ENCODE measurements at regions not wholly inside any gene's neighbourhood (a gene's known extent, or its start where the extent isn't known, plus 50 kb on each side); places are given as distances from the start of the nearest gene placed in this dataset.
A peak's percentile ranks its signal among the peaks of the same experiment; 100 is the strongest.
"Not testable (repeated sequence)": the region's sequence is repeated elsewhere in the genome, so short reads cannot be mapped to it uniquely, and the experiment has no call there.

- Mint-ChIP-seq H3K27ac (no peak overlapping the region), H3K36me3 (no peaks in the 10 kb centered on the region)
These were observed 320.8 kb downstream of the MAT2B start for GRCh38 chr5:163826201-163826600.

GRCh38 chr5:163832155-163832554 lies 326.7 kb downstream of the MAT2B start:
- peak overlapping the region; percentile 36 for H3K4me3 Mint-ChIP-seq
- peaks cover 34% of the 10 kb centered on the region for H3K4me1 Mint-ChIP-seq
- ATAC-seq = no peak
- peaks cover 5% of the 10 kb centered on the region for H3K36me3 Mint-ChIP-seq
- H3K9me3 Mint-ChIP-seq = peaks cover 6% of the 10 kb centered on the region
- H3K27me3 Mint-ChIP-seq = no peaks in the 10 kb centered on the region
- peak overlapping the region; percentile 47 for H3K27ac Mint-ChIP-seq

More at GRCh38 chr5:163826201-163826600, 320.8 kb downstream of the MAT2B start:
- Mint-ChIP-seq H3K9me3 (peaks cover 3% of the 10 kb centered on the region), H3K4me3 (no peak overlapping the region), H3K4me1 (peaks cover 17% of the 10 kb centered on the region), H3K27me3 (no peaks in the 10 kb centered on the region)
- ATAC-seq = no peak

- H3K27me3 Mint-ChIP-seq = no peaks in the 10 kb centered on the region
- ATAC-seq = no peak
- no peaks in the 10 kb centered on the region for H3K36me3 Mint-ChIP-seq
- no peak overlapping the region for H3K27ac Mint-ChIP-seq
- H3K9me3 Mint-ChIP-seq = peaks cover 3% of the 10 kb centered on the region
- no peaks in the 10 kb centered on the region for H3K4me1 Mint-ChIP-seq
- no peak overlapping the region for H3K4me3 Mint-ChIP-seq
These were observed 333.3 kb downstream of the MAT2B start for GRCh38 chr5:163838738-163839137.

- Mint-ChIP-seq H3K4me3 (no peak overlapping the region), H3K27me3 (no peaks in the 10 kb centered on the region), H3K4me1 (no peaks in the 10 kb centered on the region), H3K9me3 (peaks cover 3% of the 10 kb centered on the region), H3K27ac (no peak overlapping the region), H3K36me3 (no peaks in the 10 kb centered on the region)
- no peak for ATAC-seq
These were observed 341.1 kb downstream of the MAT2B start for GRCh38 chr5:163846512-163846911.

GRCh38 chr5:163855754-163856153 lies 350.3 kb downstream of the MAT2B start:
- Mint-ChIP-seq H3K4me1 (no peaks in the 10 kb centered on the region), H3K27me3 (no peaks in the 10 kb centered on the region), H3K4me3 (no peak overlapping the region), H3K9me3 (peaks cover 24% of the 10 kb centered on the region), H3K36me3 (peaks cover 21% of the 10 kb centered on the region), H3K27ac (no peak overlapping the region)
- ATAC-seq = no peak

GRCh38 chr5:163861670-163862069 lies 356.3 kb downstream of the MAT2B start:
- no peak for ATAC-seq

GRCh38 chr5:163867324-163867723 lies 361.9 kb downstream of the MAT2B start:
- ATAC-seq = no peak
- H3K27ac Mint-ChIP-seq = no peak overlapping the region
- no peaks in the 10 kb centered on the region for H3K36me3 Mint-ChIP-seq

More at GRCh38 chr5:163861670-163862069, 356.3 kb downstream of the MAT2B start:
- peaks cover 15% of the 10 kb centered on the region for H3K9me3 Mint-ChIP-seq
- H3K4me1 Mint-ChIP-seq = peaks cover 6% of the 10 kb centered on the region
- no peak overlapping the region for H3K4me3 Mint-ChIP-seq
- no peaks in the 10 kb centered on the region for H3K27me3 Mint-ChIP-seq
- no peak overlapping the region for H3K27ac Mint-ChIP-seq
- peaks cover 5% of the 10 kb centered on the region for H3K36me3 Mint-ChIP-seq

GRCh38 chr5:163867738-163868137 lies 362.3 kb downstream of the MAT2B start:
- Mint-ChIP-seq H3K36me3 (no peaks in the 10 kb centered on the region), H3K4me3 (no peak overlapping the region), H3K27me3 (no peaks in the 10 kb centered on the region), H3K9me3 (no peaks in the 10 kb centered on the region), H3K4me1 (peaks cover 6% of the 10 kb centered on the region), H3K27ac (no peak overlapping the region)
- no peak for ATAC-seq

More at GRCh38 chr5:163867324-163867723, 361.9 kb downstream of the MAT2B start:
- peaks cover 6% of the 10 kb centered on the region for H3K4me1 Mint-ChIP-seq
- no peaks in the 10 kb centered on the region for H3K9me3 Mint-ChIP-seq
- H3K4me3 Mint-ChIP-seq = no peak overlapping the region
- no peaks in the 10 kb centered on the region for H3K27me3 Mint-ChIP-seq

- ATAC-seq = no peak
- Mint-ChIP-seq H3K36me3 (no peaks in the 10 kb centered on the region), H3K4me3 (no peak overlapping the region), H3K27me3 (no peaks in the 10 kb centered on the region), H3K4me1 (peaks cover 6% of the 10 kb centered on the region), H3K27ac (no peak overlapping the region), H3K9me3 (no peaks in the 10 kb centered on the region)
These were observed 364.2 kb downstream of the MAT2B start for GRCh38 chr5:163869581-163869980.

- Mint-ChIP-seq H3K36me3 (no peaks in the 10 kb centered on the region), H3K9me3 (no peaks in the 10 kb centered on the region), H3K27ac (no peak overlapping the region), H3K4me1 (peaks cover 4% of the 10 kb centered on the region), H3K27me3 (no peaks in the 10 kb centered on the region), H3K4me3 (no peak overlapping the region)
- no peak for ATAC-seq
These were observed 365.0 kb downstream of the MAT2B start for GRCh38 chr5:163870441-163870840.

GRCh38 chr5:163874431-163874830 lies 369.0 kb downstream of the MAT2B start:
- Mint-ChIP-seq H3K27me3 (no peaks in the 10 kb centered on the region), H3K36me3 (no peaks in the 10 kb centered on the region), H3K27ac (no peak overlapping the region), H3K9me3 (no peaks in the 10 kb centered on the region), H3K4me1 (no peaks in the 10 kb centered on the region), H3K4me3 (no peak overlapping the region)
- no peak for ATAC-seq

GRCh38 chr5:163874912-163875311 lies 369.5 kb downstream of the MAT2B start:
- H3K4me3 Mint-ChIP-seq, H3K9me3 Mint-ChIP-seq, H3K27ac Mint-ChIP-seq, H3K36me3 Mint-ChIP-seq, ATAC-seq, H3K4me1 Mint-ChIP-seq, H3K27me3 Mint-ChIP-seq: not testable (repeated sequence)

GRCh38 chr5:163877865-163878264 lies 372.4 kb downstream of the MAT2B start:
- Mint-ChIP-seq H3K27ac (no peak overlapping the region), H3K36me3 (no peaks in the 10 kb centered on the region), H3K4me3 (no peak overlapping the region), H3K4me1 (no peaks in the 10 kb centered on the region), H3K9me3 (no peaks in the 10 kb centered on the region), H3K27me3 (no peaks in the 10 kb centered on the region)
- no peak for ATAC-seq

GRCh38 chr5:163878490-163878889 lies 373.1 kb downstream of the MAT2B start:
- Mint-ChIP-seq H3K9me3 (no peaks in the 10 kb centered on the region), H3K27me3 (no peaks in the 10 kb centered on the region), H3K36me3 (no peaks in the 10 kb centered on the region), H3K4me3 (no peak overlapping the region), H3K4me1 (no peaks in the 10 kb centered on the region), H3K27ac (no peak overlapping the region)
- no peak for ATAC-seq

GRCh38 chr5:163880302-163880701 lies 374.9 kb downstream of the MAT2B start:
- H3K27me3 Mint-ChIP-seq = no peaks in the 10 kb centered on the region
- H3K36me3 Mint-ChIP-seq = no peaks in the 10 kb centered on the region
- no peak overlapping the region for H3K27ac Mint-ChIP-seq
- ATAC-seq = no peak
- no peaks in the 10 kb centered on the region for H3K9me3 Mint-ChIP-seq
- no peak overlapping the region for H3K4me3 Mint-ChIP-seq
- H3K4me1 Mint-ChIP-seq = no peaks in the 10 kb centered on the region

- Mint-ChIP-seq H3K36me3 (no peaks in the 10 kb centered on the region), H3K27me3 (no peaks in the 10 kb centered on the region), H3K4me3 (no peak overlapping the region), H3K9me3 (no peaks in the 10 kb centered on the region), H3K27ac (no peak overlapping the region), H3K4me1 (no peaks in the 10 kb centered on the region)
- no peak for ATAC-seq
These were observed 379.7 kb downstream of the MAT2B start for GRCh38 chr5:163885117-163885516.

- Mint-ChIP-seq H3K4me3 (no peak overlapping the region), H3K9me3 (no peaks in the 10 kb centered on the region), H3K27me3 (no peaks in the 10 kb centered on the region), H3K4me1 (no peaks in the 10 kb centered on the region), H3K27ac (no peak overlapping the region), H3K36me3 (no peaks in the 10 kb centered on the region)
- ATAC-seq = no peak
These were observed 382.4 kb downstream of the MAT2B start for GRCh38 chr5:163887854-163888253.
